Activated T-helper 2 cell treated with anti-CD3 and anti-CD28 coated beads, Interferon-gamma antibody, Interleukin-2, Interleukin-4, amounts not matched to agents 10 μg/mL and 5 μg/mL and 100 μg/mL, durations not matched to agents 14 hours and 24 hours and 36 hours (primary cell): ENCODE measurements at regions not wholly inside any gene's neighbourhood (a gene's known extent, or its start where the extent isn't known, plus 50 kb on each side); places are given as distances from the start of the nearest gene placed in this dataset.

Experiments
- DNase-seq: peaks from one replicate; pipeline ENCODE4 v3.0.0; 2021; ENCODE audit warnings: low spot score
- H3K27ac Mint-ChIP-seq: one replicate; pipeline ENCODE4 v1.8.0; 2021; ENCODE audit warnings: mixed read lengths
- H3K27me3 Mint-ChIP-seq: one replicate; pipeline ENCODE4 v1.8.0; 2021; ENCODE audit warnings: low read depth, mixed read lengths
- H3K36me3 Mint-ChIP-seq: one replicate; pipeline ENCODE4 v1.8.0; 2021; ENCODE audit warnings: low read depth, mixed read lengths
- H3K4me1 Mint-ChIP-seq: one replicate; pipeline ENCODE4 v1.8.0; 2021; ENCODE audit warnings: low read depth, mixed read lengths
- H3K4me3 Mint-ChIP-seq: one replicate; pipeline ENCODE4 v1.8.0; 2021; ENCODE audit warnings: low read depth, mild to moderate bottlenecking, moderate library complexity, mixed read lengths
- H3K9me3 Mint-ChIP-seq: one replicate; pipeline ENCODE4 v1.8.0; 2021; ENCODE audit warnings: mixed read lengths
- intact Hi-C: fragments of 100-400 bp; cut with micrococcal nuclease; formaldehyde crosslinking; loops from one replicate; pipeline ENCODE4 v1.15.1; 2023

- H3K4me3 Mint-ChIP-seq = no peak overlapping the region
- no peaks in the 10 kb centered on the region for H3K9me3 Mint-ChIP-seq
- H3K36me3 Mint-ChIP-seq = no peaks in the 10 kb centered on the region
- no peak overlapping the region for H3K27ac Mint-ChIP-seq
- no peaks in the 10 kb centered on the region for H3K27me3 Mint-ChIP-seq
- no peaks in the 10 kb centered on the region for H3K4me1 Mint-ChIP-seq
- intact Hi-C loops = no loop called here
- DNase-seq = no peak
Measured at GRCh38 chr3:64293121-64293520, 67.9 kb upstream of the PRICKLE2 start.

- Mint-ChIP-seq H3K27ac (no peak overlapping the region), H3K4me3 (no peak overlapping the region), H3K36me3 (no peaks in the 10 kb centered on the region), H3K4me1 (no peaks in the 10 kb centered on the region), H3K9me3 (no peaks in the 10 kb centered on the region), H3K27me3 (no peaks in the 10 kb centered on the region)
- intact Hi-C loops = no loop called here
- DNase-seq = no peak
Measured at GRCh38 chr3:64291956-64292355, 66.7 kb upstream of the PRICKLE2 start.

- no peaks in the 10 kb centered on the region for H3K4me1 Mint-ChIP-seq
- H3K9me3 Mint-ChIP-seq = no peaks in the 10 kb centered on the region
- H3K27ac Mint-ChIP-seq = no peak overlapping the region
- intact Hi-C loops = no loop called here
- no peak for DNase-seq
- H3K27me3 Mint-ChIP-seq = no peaks in the 10 kb centered on the region
- no peaks in the 10 kb centered on the region for H3K36me3 Mint-ChIP-seq
- no peak overlapping the region for H3K4me3 Mint-ChIP-seq
Measured at GRCh38 chr3:64291345-64291744, 66.1 kb upstream of the PRICKLE2 start.

GRCh38 chr3:64290864-64291263, 65.6 kb upstream of the PRICKLE2 start:
- no peaks in the 10 kb centered on the region for H3K27me3 Mint-ChIP-seq
- H3K4me3 Mint-ChIP-seq = no peak overlapping the region
- H3K4me1 Mint-ChIP-seq = no peaks in the 10 kb centered on the region
- no peaks in the 10 kb centered on the region for H3K36me3 Mint-ChIP-seq
- DNase-seq = no peak
- intact Hi-C loops = no loop called here
- H3K27ac Mint-ChIP-seq = no peak overlapping the region
- H3K9me3 Mint-ChIP-seq = no peaks in the 10 kb centered on the region

GRCh38 chr3:64290161-64290560, 64.9 kb upstream of the PRICKLE2 start:
- no peaks in the 10 kb centered on the region for H3K4me1 Mint-ChIP-seq
- no peak overlapping the region for H3K27ac Mint-ChIP-seq

GRCh38 chr3:64289622-64290021, 64.4 kb upstream of the PRICKLE2 start:
- no peaks in the 10 kb centered on the region for H3K36me3 Mint-ChIP-seq
- no peaks in the 10 kb centered on the region for H3K27me3 Mint-ChIP-seq
- H3K27ac Mint-ChIP-seq = no peak overlapping the region
- no peak overlapping the region for H3K4me3 Mint-ChIP-seq
- no peaks in the 10 kb centered on the region for H3K4me1 Mint-ChIP-seq
- intact Hi-C loops = no loop called here
- no peaks in the 10 kb centered on the region for H3K9me3 Mint-ChIP-seq
- DNase-seq = no peak

More at GRCh38 chr3:64290161-64290560, 64.9 kb upstream of the PRICKLE2 start:
- Mint-ChIP-seq H3K36me3 (no peaks in the 10 kb centered on the region), H3K4me3 (no peak overlapping the region), H3K27me3 (no peaks in the 10 kb centered on the region), H3K9me3 (no peaks in the 10 kb centered on the region)
- no peak for DNase-seq
- intact Hi-C loops = no loop called here

GRCh38 chr3:64278625-64279024, 53.4 kb upstream of the PRICKLE2 start:
- no peak for DNase-seq
- H3K4me3 Mint-ChIP-seq = no peak overlapping the region
- no peaks in the 10 kb centered on the region for H3K27me3 Mint-ChIP-seq
- H3K4me1 Mint-ChIP-seq = no peaks in the 10 kb centered on the region
- intact Hi-C loops = no loop called here
- no peaks in the 10 kb centered on the region for H3K9me3 Mint-ChIP-seq
- H3K36me3 Mint-ChIP-seq = no peaks in the 10 kb centered on the region
- no peak overlapping the region for H3K27ac Mint-ChIP-seq

- H3K27ac Mint-ChIP-seq = no peak overlapping the region
- H3K27me3 Mint-ChIP-seq = no peaks in the 10 kb centered on the region
- H3K4me3 Mint-ChIP-seq = no peak overlapping the region
- no peak for DNase-seq
- H3K4me1 Mint-ChIP-seq = no peaks in the 10 kb centered on the region
- intact Hi-C loops = no loop called here
- H3K36me3 Mint-ChIP-seq = no peaks in the 10 kb centered on the region
- no peaks in the 10 kb centered on the region for H3K9me3 Mint-ChIP-seq
Measured at GRCh38 chr3:64276131-64276530, 50.9 kb upstream of the PRICKLE2 start.
